ENCODE measurements at regions not wholly inside any gene's neighbourhood (a gene's known extent, or its start where the extent isn't known, plus 50 kb on each side); places are given as distances from the start of the nearest gene placed in this dataset.

GRCh38 chr22:22407061-22407460, 101.5 kb downstream of the ZNF280B start:
- intact Hi-C loops (cut with DNase I): no loop called here
- no peaks in the 10 kb centered on the region for H3K36me3 ChIP-seq
- no peaks in the 10 kb centered on the region for H3K9me3 ChIP-seq
- DNase-seq (no peak), ATAC-seq (no peak)
- TF ChIP-seq CTCF (IDR thresholded peaks at IDR 0.05): no peak
- TF ChIP-seq POLR2A (IDR thresholded peaks at IDR 0.05): no peak
- H3K4me1 ChIP-seq: no peaks in the 10 kb centered on the region
- 63% methylated on average over 5 of the region's 5 CpGs for WGBS (ENCODE audit: insufficient coverage, low coverage, low lambda C conversion rate, missing lambda C conversion rate)
- H3K4me3 ChIP-seq: no peak overlapping the region
- no peak overlapping the region for H3K27ac ChIP-seq
- H3K27me3 ChIP-seq: no peaks in the 10 kb centered on the region

- no peaks in the 10 kb centered on the region for H3K27me3 ChIP-seq
- DNase-seq (no peak), ATAC-seq (no peak)
- H3K27ac ChIP-seq: no peak overlapping the region
- H3K4me3 ChIP-seq: no peak overlapping the region
- no peaks in the 10 kb centered on the region for H3K4me1 ChIP-seq
- no peak for TF ChIP-seq CTCF (IDR thresholded peaks at IDR 0.05)
- no peak for TF ChIP-seq POLR2A (IDR thresholded peaks at IDR 0.05)
- 51% methylated on average over 3 of the region's 3 CpGs for WGBS (ENCODE audit: insufficient coverage, low coverage, low lambda C conversion rate, missing lambda C conversion rate)
- no peaks in the 10 kb centered on the region for H3K9me3 ChIP-seq
- intact Hi-C loops (cut with DNase I): no loop called here
- no peaks in the 10 kb centered on the region for H3K36me3 ChIP-seq
Observed at GRCh38 chr22:22408269-22408668, 100.3 kb downstream of the ZNF280B start.

GRCh38 chr22:22408731-22409696, 99.5 kb downstream of the ZNF280B start:
- H3K36me3 ChIP-seq: no peaks in the 10 kb centered on the region
- ATAC-seq (peak; percentile 73 to 88 (median 84)), DNase-seq (no peak)
- 51% methylated on average over 8 of the region's 14 CpGs for WGBS (ENCODE audit: insufficient coverage, low coverage, low lambda C conversion rate, missing lambda C conversion rate)
- intact Hi-C loops (cut with DNase I): no loop called here
- H3K4me3 ChIP-seq: no peak overlapping the region
- H3K4me1 ChIP-seq: no peaks in the 10 kb centered on the region
- no peak overlapping the region for H3K27ac ChIP-seq
- H3K27me3 ChIP-seq: no peaks in the 10 kb centered on the region
- TF ChIP-seq CTCF (IDR thresholded peaks at IDR 0.05) (peak; percentile 40 to 55 (median 48)), POLR2A (IDR thresholded peaks at IDR 0.05) (no peak)
- no peaks in the 10 kb centered on the region for H3K9me3 ChIP-seq

GRCh38 chr22:22410121-22410520, 98.4 kb downstream of the ZNF280B start:
- TF ChIP-seq POLR2A (IDR thresholded peaks at IDR 0.05): no peak
- no peak for TF ChIP-seq CTCF (IDR thresholded peaks at IDR 0.05)
- Histone ChIP-seq H3K4me3 (no peak overlapping the region), H3K4me1 (no peaks in the 10 kb centered on the region), H3K9me3 (no peaks in the 10 kb centered on the region), H3K27ac (no peak overlapping the region), H3K36me3 (no peaks in the 10 kb centered on the region), H3K27me3 (no peaks in the 10 kb centered on the region)
- intact Hi-C loops (cut with DNase I): no loop called here
- peak in 2 of 4 donors; percentile 24 to 46 for ATAC-seq
- no CpG with 5 or more reads among the region's 5 CpGs for WGBS (ENCODE audit: insufficient coverage, low coverage, low lambda C conversion rate, missing lambda C conversion rate)
- DNase-seq: peak in 1 of 3 donors; percentile 37

Data from right lobe of liver (tissue), 6 donors.